ENCODE measurements at regions not wholly inside any gene's neighbourhood (a gene's known extent, or its start where the extent isn't known, plus 50 kb on each side); places are given as distances from the start of the nearest gene placed in this dataset.

GRCh38 chr14:53748691-53749090 is 207.9 kb downstream of the BMP4 start:
- Histone ChIP-seq H4K20me1 (ENCODE audit: control insufficient read depth, extremely low read depth, insufficient read depth, low read length) (no peaks in the 10 kb centered on the region), H3K79me2 (ENCODE audit: control insufficient read depth, insufficient read depth, low read length) (no peaks in the 10 kb centered on the region), H3K4me3 (replicated peaks in 1 of 4; ENCODE audit: control extremely low read depth in 1 of 4, insufficient read depth in 1 of 4, low read depth in 3 of 4, low read length in 4 of 4) (no peak overlapping the region), H3K4me1 (ENCODE audit: control insufficient read depth, extremely low read depth, insufficient read depth, low read length) (no peaks in the 10 kb centered on the region), H3K9me3 (ENCODE audit: control insufficient read depth, insufficient read depth, low read depth, low read length) (no peaks in the 10 kb centered on the region), H2AFZ (ENCODE audit: low read length) (no peak overlapping the region), H3K27ac (ENCODE audit: insufficient read depth, low read length) (no peak overlapping the region), H3K9ac (ENCODE audit: insufficient read depth, low read length) (no peak overlapping the region), H3K27me3 (ENCODE audit: control insufficient read depth, insufficient read depth, low read length) (no peaks in the 10 kb centered on the region), H3K36me3 (ENCODE audit: control insufficient read depth, insufficient read depth, low read length) (no peaks in the 10 kb centered on the region), H3K4me2 (ENCODE audit: extremely low read depth, insufficient read depth, low read length) (no peak overlapping the region)
- DNase-seq (ENCODE audit: low read depth in 2 of 2), result no peak
- no peak for TF ChIP-seq EZH2 (IDR thresholded peaks at IDR 0.05; ENCODE audit: low read length, missing control alignments)
- TF ChIP-seq, protein P1, sequence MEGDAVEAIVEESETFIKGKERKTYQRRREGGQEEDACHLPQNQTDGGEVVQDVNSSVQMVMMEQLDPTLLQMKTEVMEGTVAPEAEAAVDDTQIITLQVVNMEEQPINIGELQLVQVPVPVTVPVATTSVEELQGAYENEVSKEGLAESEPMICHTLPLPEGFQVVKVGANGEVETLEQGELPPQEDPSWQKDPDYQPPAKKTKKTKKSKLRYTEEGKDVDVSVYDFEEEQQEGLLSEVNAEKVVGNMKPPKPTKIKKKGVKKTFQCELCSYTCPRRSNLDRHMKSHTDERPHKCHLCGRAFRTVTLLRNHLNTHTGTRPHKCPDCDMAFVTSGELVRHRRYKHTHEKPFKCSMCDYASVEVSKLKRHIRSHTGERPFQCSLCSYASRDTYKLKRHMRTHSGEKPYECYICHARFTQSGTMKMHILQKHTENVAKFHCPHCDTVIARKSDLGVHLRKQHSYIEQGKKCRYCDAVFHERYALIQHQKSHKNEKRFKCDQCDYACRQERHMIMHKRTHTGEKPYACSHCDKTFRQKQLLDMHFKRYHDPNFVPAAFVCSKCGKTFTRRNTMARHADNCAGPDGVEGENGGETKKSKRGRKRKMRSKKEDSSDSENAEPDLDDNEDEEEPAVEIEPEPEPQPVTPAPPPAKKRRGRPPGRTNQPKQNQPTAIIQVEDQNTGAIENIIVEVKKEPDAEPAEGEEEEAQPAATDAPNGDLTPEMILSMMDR (conservative IDR thresholded peaks at IDR 0.05 in 1 of 2, IDR thresholded peaks at IDR 0.05 in 1 of 2; ENCODE audit: low read depth in 1 of 2, low read length in 2 of 2), result no peak

DNA sequence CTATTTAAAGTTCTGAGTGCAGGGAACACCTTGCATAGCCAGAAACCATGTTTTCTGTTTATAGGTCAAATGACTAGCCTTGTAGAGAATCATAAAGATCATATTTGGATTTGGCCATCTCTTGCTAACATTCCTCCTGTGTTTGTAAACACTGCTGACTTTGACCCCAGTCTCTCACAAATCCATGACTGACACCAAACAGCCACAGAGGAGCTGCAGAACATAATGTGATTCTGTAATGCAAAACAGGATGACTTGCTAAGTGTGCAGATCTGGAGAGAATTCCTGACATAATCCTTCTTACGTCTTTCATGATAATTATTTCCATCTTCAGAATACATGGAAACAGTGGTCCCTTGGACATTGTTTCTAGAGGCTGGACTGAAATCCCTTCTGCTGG is 211.8 kb downstream of the BMP4 start:
- DNase-seq (ENCODE audit: low read depth in 2 of 2), result no peak
- TF ChIP-seq, protein P1 (conservative IDR thresholded peaks at IDR 0.05 in 1 of 2, IDR thresholded peaks at IDR 0.05 in 1 of 2; ENCODE audit: low read depth in 1 of 2, low read length in 2 of 2), result no peak
- TF ChIP-seq EZH2 (IDR thresholded peaks at IDR 0.05; ENCODE audit: low read length, missing control alignments), result no peak
- H3K4me3 ChIP-seq (replicated peaks in 1 of 4; ENCODE audit: control extremely low read depth in 1 of 4, insufficient read depth in 1 of 4, low read depth in 3 of 4, low read length in 4 of 4), result no peak overlapping the region

DNA sequence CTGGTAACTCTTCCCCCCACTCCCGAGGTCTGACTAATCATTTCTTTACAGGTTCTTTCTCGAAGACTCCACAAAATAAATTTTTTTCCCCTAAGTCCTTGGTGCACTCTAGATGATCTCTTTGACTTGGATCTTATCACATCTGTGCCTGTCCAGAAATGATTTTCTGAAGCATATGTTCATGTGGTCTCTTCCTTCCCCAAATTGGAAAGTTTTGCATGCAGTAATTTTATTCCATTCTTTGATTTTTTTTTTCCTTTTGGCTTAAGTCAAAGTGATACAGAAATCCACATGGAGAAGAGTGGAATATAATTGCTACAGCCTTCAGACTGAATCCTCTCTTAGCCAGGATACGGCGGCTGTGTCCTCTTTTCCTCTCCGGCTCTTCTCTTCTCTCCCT is 213.3 kb downstream of the BMP4 start:
- H3K27ac ChIP-seq (ENCODE audit: insufficient read depth, low read length), result no peak overlapping the region
- no peaks in the 10 kb centered on the region for H4K20me1 ChIP-seq (ENCODE audit: control insufficient read depth, extremely low read depth, insufficient read depth, low read length)
- no peaks in the 10 kb centered on the region for H3K27me3 ChIP-seq (ENCODE audit: control insufficient read depth, insufficient read depth, low read length)
- no peak overlapping the region for H3K4me3 ChIP-seq (replicated peaks in 1 of 4; ENCODE audit: control extremely low read depth in 1 of 4, insufficient read depth in 1 of 4, low read depth in 3 of 4, low read length in 4 of 4)
- TF ChIP-seq, protein P1 (conservative IDR thresholded peaks at IDR 0.05 in 1 of 2, IDR thresholded peaks at IDR 0.05 in 1 of 2; ENCODE audit: low read depth in 1 of 2, low read length in 2 of 2), result no peak
- TF ChIP-seq EZH2 (IDR thresholded peaks at IDR 0.05; ENCODE audit: low read length, missing control alignments), result no peak
- H3K79me2 ChIP-seq (ENCODE audit: control insufficient read depth, insufficient read depth, low read length), result no peaks in the 10 kb centered on the region
- H3K4me1 ChIP-seq (ENCODE audit: control insufficient read depth, extremely low read depth, insufficient read depth, low read length), result no peaks in the 10 kb centered on the region
- no peaks in the 10 kb centered on the region for H3K9me3 ChIP-seq (ENCODE audit: control insufficient read depth, insufficient read depth, low read depth, low read length)
- no peak overlapping the region for H2AFZ ChIP-seq (ENCODE audit: low read length)
- H3K36me3 ChIP-seq (ENCODE audit: control insufficient read depth, insufficient read depth, low read length), result no peaks in the 10 kb centered on the region
- H3K4me2 ChIP-seq (ENCODE audit: extremely low read depth, insufficient read depth, low read length), result no peak overlapping the region
- no peak for DNase-seq (ENCODE audit: low read depth in 2 of 2)
- no peak overlapping the region for H3K9ac ChIP-seq (ENCODE audit: insufficient read depth, low read length)

More for the DNA sequence above, 211.8 kb downstream of the BMP4 start:
- H3K4me1 ChIP-seq (ENCODE audit: control insufficient read depth, extremely low read depth, insufficient read depth, low read length), result no peaks in the 10 kb centered on the region
- H4K20me1 ChIP-seq (ENCODE audit: control insufficient read depth, extremely low read depth, insufficient read depth, low read length), result no peaks in the 10 kb centered on the region
- H3K9me3 ChIP-seq (ENCODE audit: control insufficient read depth, insufficient read depth, low read depth, low read length), result no peaks in the 10 kb centered on the region
- H3K27me3 ChIP-seq (ENCODE audit: control insufficient read depth, insufficient read depth, low read length), result no peaks in the 10 kb centered on the region
- no peak overlapping the region for H3K4me2 ChIP-seq (ENCODE audit: extremely low read depth, insufficient read depth, low read length)
- no peak overlapping the region for H3K27ac ChIP-seq (ENCODE audit: insufficient read depth, low read length)
- H3K9ac ChIP-seq (ENCODE audit: insufficient read depth, low read length), result no peak overlapping the region
- H3K36me3 ChIP-seq (ENCODE audit: control insufficient read depth, insufficient read depth, low read length), result no peaks in the 10 kb centered on the region
- no peak overlapping the region for H2AFZ ChIP-seq (ENCODE audit: low read length)
- H3K79me2 ChIP-seq (ENCODE audit: control insufficient read depth, insufficient read depth, low read length), result no peaks in the 10 kb centered on the region

Data from fibroblast of lung (primary cell).